ENCODE measurements at regions not wholly inside any gene's neighbourhood (a gene's known extent, or its start where the extent isn't known, plus 50 kb on each side); places are given as distances from the start of the nearest gene placed in this dataset.

DNA sequence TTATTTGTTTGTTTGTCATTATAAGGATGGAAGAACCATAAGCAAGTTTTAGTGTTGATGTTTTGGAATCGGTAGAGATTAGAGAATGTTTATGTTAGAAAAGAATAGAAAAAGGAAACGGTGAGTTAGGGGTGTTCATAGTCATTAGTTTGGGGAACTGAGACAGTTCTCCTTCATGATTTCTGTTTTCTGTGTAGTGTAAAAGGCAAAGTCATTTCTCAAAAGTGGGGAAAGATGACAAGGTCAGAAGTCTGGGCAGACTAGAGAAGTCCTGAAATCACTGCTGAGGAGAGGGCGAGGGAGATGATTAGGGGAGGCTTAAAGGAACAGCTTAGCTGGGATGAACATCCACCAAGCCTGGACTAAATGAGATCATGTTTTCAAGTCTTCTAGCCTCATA lies 498.9 kb downstream of the TTLL7 start:
- TF ChIP-seq CTCF (conservative IDR thresholded peaks at IDR 0.05; ENCODE audit: low read depth, low read length) (no peak), EZH2 (IDR thresholded peaks at IDR 0.05; ENCODE audit: borderline replicate concordance, low read depth, low read length, poor library complexity, severe bottlenecking) (no peak)

Data from A673 (cell line).